NCI-H510A treated with DMSO at 0.1 percent for 48 hours (cell line): ENCODE measurements at regions not wholly inside any gene's neighbourhood (a gene's known extent, or its start where the extent isn't known, plus 50 kb on each side); places are given as distances from the start of the nearest gene placed in this dataset.
"Not testable (repeated sequence)": the region's sequence is repeated elsewhere in the genome, so short reads cannot be mapped to it uniquely, and the experiment has no call there.

Experiments
- DNase-seq: peaks from one replicate; lab custom pipeline; 2025; lab: John Stamatoyannopoulos, UW

- DNase-seq = no peak
Observed at GRCh38 chr13:90246687-90247345, 1100.7 kb upstream of the MIR17HG start.

DNA sequence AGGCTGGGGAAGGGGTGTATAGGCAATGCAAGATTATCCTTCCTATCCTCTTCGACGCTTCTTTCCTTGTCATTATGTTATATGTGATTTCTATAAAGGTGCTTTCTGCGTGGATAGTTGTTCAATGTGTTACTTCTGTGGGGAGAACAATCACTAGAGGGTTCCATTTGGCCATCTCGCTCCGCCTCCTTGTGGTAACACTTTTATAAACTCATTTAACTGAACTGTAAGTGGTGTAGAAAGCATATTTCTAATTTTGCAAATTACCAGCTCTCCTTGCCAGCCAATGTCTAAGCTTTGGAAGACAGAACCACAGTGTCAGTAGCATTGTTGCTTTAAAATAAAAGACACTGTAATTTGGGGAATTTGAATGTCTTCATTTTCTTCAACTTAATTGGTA is 1093.7 kb upstream of the MIR17HG start:
- DNase-seq = no peak

DNA sequence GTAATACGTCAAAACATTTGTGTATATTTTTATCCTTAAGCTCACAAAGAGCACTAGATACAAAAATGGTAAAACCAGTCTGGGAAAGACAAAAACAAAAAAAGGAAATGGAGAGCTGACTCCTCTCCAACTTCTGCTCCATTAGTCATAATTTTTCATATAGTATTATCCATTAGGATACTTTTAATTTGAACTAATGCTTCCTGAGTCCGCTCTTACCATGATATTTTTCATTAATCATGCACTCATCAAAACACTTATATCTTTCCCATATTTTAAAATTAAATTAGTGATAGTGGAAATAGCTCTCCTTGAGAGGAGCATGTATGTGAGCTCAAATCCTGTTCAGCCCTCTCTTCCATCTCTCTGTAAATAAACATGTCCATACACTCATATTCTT is 1093.0 kb upstream of the MIR17HG start:
- no peak for DNase-seq

DNA sequence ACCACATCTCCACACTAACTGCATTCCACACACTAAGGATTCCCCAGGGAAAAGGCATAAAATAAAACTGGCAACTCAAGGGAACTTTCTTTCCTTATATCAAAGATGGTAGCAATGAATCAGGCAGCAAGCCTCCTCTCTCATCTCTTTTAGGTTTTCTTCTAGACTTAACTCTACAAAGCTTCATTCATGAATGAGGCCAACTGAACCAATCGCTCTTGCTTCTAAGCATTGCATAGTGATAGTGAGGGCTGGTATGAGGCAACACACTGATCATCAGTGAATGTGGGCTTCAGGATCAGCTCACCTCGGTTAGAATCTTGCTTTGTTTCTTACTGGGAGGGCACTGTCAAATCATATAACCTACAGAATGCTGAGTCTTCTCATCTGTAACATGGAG is 1090.7 kb upstream of the MIR17HG start:
- DNase-seq = no peak

GRCh38 chr13:90258129-90258528 is 1089.4 kb upstream of the MIR17HG start:
- no peak for DNase-seq

- no peak for DNase-seq
Observed at GRCh38 chr13:90261343-90261742, 1086.1 kb upstream of the MIR17HG start.

- DNase-seq = no peak
Observed at GRCh38 chr13:90270226-90270625, 1077.3 kb upstream of the MIR17HG start.

DNA sequence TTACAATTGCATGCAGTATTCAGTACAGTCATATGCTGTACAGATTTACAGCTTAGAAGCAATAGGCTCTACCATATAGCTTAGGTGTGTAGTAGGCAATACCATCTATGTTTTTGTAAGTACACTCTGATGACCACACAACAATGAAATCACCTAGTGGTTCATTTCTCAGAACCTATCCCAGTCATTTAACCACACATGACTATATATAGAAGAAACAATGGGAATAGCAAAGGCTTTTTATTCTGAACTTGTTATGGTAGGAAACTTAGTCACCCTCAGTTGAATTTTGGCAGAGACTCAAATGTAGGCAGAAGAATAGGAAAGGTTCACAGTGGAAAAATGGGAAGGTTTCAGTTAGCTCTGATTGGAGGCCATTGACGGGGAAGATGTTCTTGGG is 1075.1 kb upstream of the MIR17HG start:
- DNase-seq = no peak

- DNase-seq = no peak
Observed at GRCh38 chr13:90276216-90276615, 1071.3 kb upstream of the MIR17HG start.

DNA sequence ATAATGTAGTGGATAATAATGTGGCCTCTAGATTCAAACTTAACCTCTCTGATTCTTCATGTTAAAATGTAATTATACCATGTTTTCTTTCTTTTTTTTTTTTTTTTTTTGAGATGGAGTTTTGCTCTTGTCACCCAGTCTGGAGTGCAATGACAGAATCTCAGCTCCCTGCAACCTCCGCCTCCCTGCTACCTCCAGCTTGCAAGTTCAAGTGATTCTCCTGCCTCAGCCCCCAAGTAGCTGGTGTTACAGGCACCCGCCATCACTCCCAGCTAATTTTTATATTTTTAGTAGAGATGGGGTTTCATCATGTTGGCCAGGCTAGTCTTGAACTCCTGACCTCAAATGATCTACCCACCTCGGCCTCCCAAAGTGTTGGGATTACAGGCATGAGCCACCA is 1069.3 kb upstream of the MIR17HG start:
- not testable (repeated sequence) for DNase-seq

DNA sequence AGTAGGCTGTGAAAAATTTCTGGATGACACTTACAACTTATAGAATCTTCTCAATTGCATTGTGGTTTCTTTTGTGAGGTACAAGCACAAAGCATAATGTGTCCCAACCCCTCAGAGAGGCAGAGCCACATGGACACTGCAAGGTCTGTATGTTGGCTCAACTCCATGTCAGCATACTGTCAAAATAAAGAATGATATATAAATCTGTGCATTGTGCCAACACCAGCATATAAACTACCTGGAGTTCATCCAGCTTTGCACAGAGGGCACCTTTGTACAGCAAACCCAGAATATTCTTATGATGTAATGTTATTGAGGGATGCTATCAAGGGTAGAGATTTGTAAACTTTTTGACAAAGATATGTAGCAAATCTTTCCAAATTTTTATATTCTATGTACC is 1065.8 kb upstream of the MIR17HG start:
- DNase-seq = no peak

- no peak for DNase-seq
Observed at GRCh38 chr13:90287521-90287920, 1060.0 kb upstream of the MIR17HG start.

DNA sequence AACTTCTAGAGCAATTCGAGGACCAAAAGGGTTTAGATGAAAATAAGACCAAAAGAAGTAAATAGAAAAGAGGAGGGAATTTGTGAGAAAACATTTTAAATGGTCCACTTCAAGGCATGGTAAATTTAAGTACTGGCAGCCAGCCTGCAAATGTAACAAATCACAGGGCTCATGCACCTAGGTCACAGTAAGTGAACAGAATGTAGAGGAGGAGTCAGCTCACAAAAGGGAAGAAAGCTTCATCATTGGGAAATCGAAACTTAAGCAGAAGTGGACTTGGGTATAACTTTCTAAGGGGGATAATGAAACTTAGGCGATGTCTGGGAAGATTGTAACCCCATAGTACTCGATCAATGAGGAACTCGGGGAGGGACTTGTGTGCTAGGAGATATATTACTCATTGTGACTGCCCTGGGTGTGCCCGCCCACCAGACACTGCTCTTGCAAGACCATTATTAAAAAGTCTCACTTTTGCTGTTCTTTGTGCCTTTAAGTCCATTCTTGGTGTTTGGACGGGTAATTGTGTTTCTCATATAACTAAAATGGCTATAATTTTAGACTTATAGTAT is 1053.6 kb upstream of the MIR17HG start:
- no peak for DNase-seq

GRCh38 chr13:90299238-90299637 is 1048.2 kb upstream of the MIR17HG start:
- DNase-seq = no peak

DNA sequence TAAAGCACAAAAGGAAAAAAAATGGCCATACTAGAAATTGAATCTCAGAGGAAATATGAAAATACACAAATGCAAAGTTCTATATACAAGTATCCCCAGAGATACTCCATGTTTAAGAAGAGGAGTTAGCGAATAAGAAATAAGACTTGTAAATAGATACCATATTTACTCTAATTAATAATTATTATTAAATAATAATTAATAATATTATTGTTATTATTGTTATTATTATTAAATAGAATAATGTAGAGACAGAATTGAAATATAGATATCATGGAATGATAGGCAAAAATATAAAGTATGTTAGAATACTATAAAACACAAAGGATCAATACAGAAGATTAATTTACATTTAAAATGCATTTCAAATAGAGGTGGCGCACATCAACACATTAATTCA is 1047.5 kb upstream of the MIR17HG start:
- no peak for DNase-seq

- no peak for DNase-seq
Observed at GRCh38 chr13:90302107-90302506, 1045.4 kb upstream of the MIR17HG start.

DNA sequence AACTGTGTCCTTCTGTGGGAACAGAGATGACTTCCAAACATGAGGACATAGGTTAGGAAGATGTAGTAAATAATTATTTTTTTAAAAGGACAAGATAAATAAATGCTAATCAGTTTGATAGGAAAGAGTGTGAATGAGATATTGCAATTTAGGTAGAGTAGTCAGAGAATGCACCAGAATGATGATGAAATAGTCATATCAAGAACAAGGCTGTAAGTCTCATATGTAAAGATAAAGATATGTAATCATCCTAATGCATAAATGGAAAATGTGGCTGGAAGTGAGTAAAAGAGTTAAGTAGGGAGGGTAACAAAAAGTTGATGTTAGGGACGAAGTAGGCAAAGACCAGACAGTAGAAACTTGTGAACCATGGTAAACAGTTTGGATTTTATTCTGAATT is 1041.7 kb upstream of the MIR17HG start:
- DNase-seq = no peak

DNA sequence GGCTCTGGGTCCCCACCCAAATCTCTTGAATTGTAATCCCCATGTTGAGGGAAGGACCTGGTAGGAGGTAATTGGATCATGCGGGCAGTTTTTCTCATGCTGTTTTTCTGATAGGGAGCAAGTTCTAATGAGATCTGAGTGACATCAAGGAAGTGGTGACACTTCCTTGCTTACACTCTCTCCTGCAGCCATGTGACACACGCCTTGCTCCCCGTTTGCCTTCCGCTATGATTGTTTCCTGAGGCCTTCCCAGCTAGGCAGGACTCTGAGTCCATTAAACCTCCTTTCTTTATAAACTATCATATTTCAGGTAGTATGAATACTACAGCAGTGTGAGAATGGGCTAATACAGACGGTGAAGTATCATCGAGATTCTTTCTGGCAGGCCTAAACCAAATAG is 1040.4 kb upstream of the MIR17HG start:
- no peak for DNase-seq

DNA sequence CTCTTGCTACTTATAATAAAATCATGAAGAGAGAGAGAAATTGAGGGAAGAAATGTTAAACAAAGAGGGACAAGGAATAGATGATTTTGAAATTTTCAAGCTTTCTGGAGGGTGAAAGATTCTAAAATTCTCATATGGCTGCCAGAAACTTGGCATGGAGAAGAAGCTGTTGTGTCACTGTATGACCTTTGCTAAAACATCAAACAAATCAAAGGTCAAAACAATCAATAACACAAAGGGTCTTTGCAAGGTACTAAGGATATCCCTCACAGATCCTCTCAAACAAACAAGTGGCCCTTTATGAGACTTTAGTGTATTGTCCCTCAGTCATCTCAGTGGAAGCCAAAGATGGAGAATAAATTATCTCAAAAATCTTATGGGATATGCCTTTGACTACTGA is 1039.2 kb upstream of the MIR17HG start:
- DNase-seq = no peak

DNA sequence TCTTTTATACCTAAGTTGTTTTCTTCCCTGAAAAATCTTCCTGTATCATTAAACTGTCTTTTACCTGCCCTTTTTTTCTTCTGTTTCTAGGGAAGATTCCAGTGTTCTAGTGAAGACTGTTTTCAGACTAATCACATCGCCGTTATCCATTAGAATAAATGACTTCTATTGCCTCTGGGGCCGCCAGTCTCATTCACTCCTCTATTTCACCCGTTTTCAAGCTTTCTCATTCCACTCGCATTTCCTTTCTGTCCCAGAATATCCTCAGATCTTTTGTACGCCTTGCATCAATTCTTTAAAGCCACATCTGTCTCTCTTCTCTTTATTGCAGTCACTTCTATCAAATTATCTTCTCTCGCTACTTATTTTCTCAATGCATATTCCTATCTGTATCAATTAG is 1035.6 kb upstream of the MIR17HG start:
- no peak for DNase-seq

DNA sequence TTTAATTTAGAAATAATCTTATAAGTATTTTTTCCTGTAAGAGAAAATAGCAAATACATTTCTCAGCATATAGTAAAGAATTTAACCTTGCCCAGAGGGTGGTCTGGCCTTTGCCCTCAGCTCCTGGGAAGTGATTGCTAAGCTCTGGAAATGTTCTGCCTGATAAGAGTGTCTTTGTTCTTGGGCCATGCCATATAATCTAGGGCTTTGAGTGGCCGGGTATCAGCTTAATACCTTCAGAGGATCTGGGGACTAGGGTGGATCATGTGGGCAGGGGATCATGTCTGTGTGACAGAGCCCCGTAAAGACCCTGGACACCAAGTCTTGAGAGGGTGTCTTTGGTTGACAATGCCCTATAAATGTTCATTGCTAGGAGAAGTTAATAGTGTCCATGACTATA is 1032.4 kb upstream of the MIR17HG start:
- DNase-seq = no peak

GRCh38 chr13:90320664-90321063 is 1026.8 kb upstream of the MIR17HG start:
- no peak for DNase-seq

GRCh38 chr13:90321281-90321931 is 1026.1 kb upstream of the MIR17HG start:
- DNase-seq = no peak

- DNase-seq = no peak
Observed at GRCh38 chr13:90329641-90330040, 1017.8 kb upstream of the MIR17HG start.
